GM21515 (cell line): ENCODE measurements at regions not wholly inside any gene's neighbourhood (a gene's known extent, or its start where the extent isn't known, plus 50 kb on each side); places are given as distances from the start of the nearest gene placed in this dataset.
"Not testable (repeated sequence)": the region's sequence is repeated elsewhere in the genome, so short reads cannot be mapped to it uniquely, and the experiment has no call there.

Source experiments
- ATAC-seq: cut with Tn5 transposase; IDR thresholded peaks from one replicate; pipeline ENCODE4 v1.9.1; 2021; ENCODE audit not compliant: unreplicated experiment

GRCh38 chr3:107465064-107465631, 57.6 kb upstream of the BBX start:
- ATAC-seq = no peak

DNA sequence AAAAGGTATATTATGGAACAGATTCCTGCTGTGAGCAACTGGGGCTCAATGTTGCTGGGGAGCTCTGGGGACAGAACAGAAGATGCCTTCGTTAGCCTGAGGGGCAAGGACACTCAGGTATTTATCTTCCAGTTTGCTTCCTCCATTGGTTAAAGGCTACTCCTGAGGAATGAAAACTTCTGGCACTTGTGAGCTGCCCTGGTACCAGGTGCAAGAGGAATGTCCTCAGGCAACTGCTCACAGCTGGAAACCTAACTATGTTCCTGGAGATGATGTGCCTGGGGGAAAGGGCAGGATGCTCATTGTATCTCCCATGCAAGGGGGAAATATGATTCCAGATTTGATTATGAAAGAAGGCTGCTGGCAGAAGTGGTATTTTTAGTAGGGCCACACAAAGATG, 54.0 kb upstream of the BBX start:
- no peak for ATAC-seq

DNA sequence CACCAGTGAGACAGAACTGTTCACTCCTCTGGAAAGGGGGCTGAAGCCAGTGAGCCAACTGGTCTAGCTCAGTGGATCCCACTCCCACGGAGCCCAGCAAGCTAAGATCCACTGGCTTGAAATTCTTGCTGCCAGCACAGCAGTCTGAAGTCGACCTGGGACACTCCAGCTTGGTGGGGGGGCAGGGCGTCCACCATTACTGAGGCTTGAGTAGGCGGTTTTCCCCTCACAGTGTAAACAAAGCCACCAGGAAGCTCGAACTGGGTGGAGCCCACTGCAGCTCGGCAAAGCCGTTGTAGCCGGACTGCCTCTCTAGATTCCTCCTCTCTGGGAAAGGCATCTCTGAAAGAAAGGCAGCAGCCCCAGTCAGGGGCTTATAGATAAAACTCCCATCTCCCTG, 52.3 kb upstream of the BBX start:
- not testable (repeated sequence) for ATAC-seq
